Epithelial cell of prostate (primary cell): ENCODE measurements at regions not wholly inside any gene's neighbourhood (a gene's known extent, or its start where the extent isn't known, plus 50 kb on each side); places are given as distances from the start of the nearest gene placed in this dataset.
"Not testable (repeated sequence)": the region's sequence is repeated elsewhere in the genome, so short reads cannot be mapped to it uniquely, and the experiment has no call there.

ENCODE experiments used
- DNase-seq: peaks from one replicate; pipeline ENCODE4 v3.0.0-alpha.2; 2011; ENCODE audit warnings: low read depth, low spot score
- H3K27ac ChIP-seq: fragments of 450-650 bp; 2 replicates; pipeline ENCODE4 v1.5.1; 2017; ENCODE audit warnings: mild to moderate bottlenecking

DNA sequence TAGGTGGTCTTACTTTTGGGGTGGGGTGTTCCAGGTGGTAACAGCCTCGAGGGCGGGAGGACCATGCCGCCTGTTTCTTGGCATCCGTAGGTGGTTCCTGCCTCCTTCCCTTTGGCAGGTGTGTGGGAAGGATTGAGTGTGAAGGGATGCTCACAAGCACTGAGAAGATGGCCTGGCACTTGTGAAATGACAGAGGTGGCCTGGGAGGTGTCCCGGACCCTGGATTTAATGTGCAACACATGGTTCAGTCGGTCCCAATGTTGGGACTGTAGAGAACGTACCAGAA is 165.8 kb upstream of the FOXF1 start:
- DNase-seq: no peak
- H3K27ac ChIP-seq: no peak overlapping the region

DNA sequence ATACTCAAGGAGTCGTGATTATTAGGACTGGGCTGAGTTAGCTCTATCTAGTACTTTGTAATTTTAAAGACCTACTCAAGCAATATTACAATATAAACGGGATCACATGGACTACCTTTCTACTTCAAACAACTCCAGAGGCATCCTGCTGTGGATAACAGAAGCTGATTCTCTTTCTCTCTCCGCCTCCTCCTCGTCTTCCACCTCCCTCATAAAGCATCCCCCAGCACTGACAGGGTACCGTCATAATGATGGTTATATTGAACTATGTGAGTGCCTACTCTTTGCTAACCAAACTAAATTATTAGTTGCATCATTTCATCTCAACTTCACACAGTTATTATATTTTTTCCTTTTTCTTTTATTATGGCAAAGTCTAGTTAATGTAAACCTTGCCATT is 165.4 kb upstream of the FOXF1 start:
- no peak overlapping the region for H3K27ac ChIP-seq
- no peak for DNase-seq

DNA sequence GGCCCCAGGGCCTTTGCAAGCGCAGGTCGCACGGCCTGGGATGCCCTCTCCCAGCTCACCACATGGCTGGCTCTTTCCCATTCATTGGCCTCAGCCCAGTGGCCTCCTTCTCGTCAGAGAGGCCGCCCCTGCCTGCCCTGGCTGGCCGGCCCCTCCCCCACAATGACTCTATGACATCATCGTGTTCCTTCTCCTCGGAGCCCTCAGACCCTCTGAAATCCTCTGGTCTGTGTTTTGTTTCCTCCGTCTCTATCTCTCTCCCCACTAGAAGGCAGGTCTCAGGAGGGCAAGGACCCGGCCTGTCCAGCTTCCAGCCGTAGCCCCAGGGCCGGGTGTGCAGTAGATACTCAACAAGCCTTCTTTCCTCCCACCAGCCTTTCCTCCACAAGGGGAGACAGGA is 164.8 kb upstream of the FOXF1 start:
- no peak overlapping the region for H3K27ac ChIP-seq
- DNase-seq: no peak

DNA sequence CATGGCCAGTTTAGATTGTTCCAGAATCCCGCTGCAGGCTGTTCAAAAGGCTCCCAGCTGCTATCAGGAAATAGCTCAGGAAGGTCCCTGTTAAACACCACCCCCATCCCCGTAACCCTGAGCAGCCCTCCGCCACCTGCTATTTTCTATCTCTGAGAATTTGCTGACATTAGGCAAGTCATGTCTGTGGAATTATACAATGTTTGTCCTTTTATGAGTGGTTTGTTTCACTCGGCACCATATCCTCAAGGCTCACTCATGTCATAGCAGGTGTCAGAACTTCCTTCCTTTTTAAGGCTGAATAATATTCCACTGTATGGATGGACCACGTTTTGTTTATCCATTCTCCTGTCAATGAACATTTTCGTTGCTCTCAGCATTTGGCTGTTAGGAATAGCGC is 164.3 kb upstream of the FOXF1 start:
- H3K27ac ChIP-seq: no peak overlapping the region
- DNase-seq: no peak

DNA sequence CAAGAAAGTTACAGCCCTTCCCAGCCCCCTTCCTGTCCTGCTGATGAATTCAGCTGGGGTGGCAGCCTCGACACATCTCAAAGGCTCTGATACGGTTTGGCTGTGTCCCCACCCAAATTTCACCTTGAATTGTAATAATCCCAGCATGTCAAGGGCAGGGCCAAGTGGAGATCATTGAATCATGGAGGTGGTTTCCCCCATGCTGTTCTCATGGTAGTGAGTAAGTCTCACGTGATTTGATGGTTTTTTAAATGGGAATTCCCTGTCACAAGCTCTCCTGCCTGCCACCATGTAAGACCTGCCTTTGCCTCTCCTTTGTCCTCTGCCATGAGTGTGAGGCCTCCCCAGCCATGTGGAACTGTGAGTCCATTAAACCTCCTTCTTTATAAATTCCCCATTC is 163.2 kb upstream of the FOXF1 start:
- H3K27ac ChIP-seq: no peak overlapping the region
- no peak for DNase-seq

DNA sequence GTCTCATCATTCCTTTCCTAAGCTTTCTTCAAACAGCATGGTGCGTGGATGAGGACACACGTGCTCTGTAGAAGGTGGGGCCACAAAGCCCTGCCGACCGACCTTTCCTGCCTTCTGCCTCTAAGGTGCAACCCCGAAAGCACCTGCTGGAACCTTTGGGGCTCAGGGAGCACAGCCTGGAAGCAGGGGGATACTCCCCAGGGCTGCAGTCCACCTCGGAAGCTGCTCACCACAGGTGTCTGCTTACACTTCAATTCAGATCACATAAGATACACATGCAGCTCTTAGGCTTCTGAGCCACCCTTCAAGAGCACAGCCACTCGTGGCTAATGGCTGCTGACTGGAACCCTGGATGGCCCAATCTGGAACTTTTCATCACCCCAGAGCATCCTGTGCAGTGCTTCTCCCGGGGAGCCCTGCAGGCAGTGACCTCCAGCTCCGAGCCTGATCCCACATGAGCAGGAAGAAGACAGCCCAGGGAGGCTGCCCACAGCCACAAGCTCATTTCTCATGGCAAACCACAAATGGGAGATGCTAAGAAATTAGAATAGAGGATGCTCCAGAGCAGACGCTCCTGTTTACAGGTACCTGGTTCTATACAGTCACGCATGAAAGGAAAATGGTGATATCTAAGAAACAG is 162.3 kb upstream of the FOXF1 start:
- no peak overlapping the region for H3K27ac ChIP-seq
- DNase-seq: no peak

DNA sequence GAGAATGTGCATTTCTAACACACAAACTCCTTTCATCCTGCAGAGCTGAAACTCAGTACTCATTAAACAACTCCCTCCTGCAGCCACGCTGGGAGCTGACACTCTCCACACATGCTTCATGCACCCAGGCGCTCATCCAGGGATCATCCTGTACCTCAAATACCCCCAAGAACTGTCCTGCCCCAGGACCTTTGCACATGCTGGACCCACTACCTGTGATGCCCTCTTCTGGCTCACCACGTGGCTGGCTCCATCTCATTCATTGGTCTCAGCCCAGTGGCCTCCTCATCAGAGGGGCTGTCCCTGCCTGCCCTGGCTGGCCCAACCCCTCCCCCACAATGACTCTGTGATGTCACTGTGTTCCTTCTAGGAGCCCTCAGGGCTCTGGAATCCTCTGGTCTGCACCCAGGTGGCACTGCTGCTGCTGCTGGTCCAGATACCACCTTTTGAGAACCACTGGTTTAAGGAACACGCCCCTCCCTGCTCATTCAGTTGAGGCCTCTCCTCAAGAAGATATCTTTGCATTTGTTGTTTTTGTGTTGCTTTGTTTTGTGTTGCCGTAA is 160.9 kb upstream of the FOXF1 start:
- no peak overlapping the region for H3K27ac ChIP-seq
- DNase-seq: no peak

DNA sequence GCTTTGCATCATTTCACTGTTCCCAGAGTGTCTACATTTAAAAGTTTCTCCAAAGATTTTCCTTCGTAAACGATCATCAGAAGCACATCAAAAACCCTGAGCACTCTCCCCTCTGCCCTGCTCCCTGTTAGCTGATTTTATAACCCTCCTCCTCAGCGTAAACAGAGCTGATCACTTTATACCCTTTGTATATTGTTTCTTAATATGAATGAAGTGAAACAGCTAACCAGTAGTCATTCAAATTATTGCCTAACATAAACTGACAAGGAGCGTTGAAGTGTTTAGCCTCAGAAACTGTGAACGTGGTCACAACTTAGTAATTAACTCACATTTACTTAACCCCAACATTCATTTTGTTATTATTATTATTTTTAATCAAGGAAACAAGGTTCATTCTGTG is 160.0 kb upstream of the FOXF1 start:
- no peak for DNase-seq
- H3K27ac ChIP-seq: no peak overlapping the region

DNA sequence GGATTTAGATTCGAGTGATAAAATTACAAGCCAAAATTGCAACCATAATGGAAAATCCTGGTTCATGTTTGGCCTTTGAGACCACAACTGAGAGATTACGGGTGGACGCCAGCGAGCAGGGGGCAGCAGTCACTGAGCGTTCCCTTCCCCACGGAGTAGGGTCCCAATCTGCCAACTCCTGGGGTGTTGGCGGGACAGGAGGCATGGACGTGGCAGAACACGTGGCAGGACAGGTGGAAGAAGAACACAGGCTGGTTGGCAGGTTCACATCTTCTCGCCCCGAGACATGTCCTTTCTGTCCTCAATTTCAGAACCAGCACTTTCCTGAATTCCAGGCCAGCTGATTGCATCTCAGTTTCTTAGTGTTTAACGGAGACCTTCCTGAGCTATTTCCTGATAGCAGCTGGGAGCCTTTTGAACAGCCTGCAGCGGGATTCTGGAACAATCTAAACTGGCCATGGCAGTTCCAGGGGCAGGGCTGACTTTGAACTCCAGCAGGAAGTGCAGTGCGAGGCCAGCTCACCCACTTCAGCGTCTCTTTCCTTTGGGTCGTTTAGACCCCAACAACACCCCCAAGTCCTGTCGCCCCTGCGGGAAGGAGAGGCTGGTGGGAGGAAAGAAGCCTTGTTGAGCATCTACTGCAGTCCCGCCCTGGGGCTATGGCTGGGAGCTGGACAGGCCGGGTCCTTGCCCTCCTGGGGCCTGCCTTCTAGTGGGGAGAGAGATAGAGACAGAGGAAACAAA is 159.1 kb upstream of the FOXF1 start:
- no peak overlapping the region for H3K27ac ChIP-seq
- no peak for DNase-seq

DNA sequence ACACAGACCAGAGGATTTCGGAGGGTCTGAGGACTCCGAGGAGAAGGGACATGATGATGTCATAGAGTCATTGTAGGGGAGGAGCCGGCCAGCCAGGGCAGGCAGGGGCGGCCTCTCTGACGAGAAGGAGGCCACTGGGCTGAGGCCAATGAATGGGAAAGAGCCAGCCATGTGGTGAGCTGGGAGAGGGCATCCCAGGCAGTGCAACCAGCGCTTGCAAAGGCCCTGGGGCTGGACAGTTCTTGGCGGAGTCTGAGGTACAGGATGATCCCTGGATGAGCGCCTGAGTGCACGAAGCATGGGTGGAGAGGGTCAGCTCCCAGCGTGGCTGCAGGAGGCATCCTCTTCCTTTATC is 158.6 kb upstream of the FOXF1 start:
- H3K27ac ChIP-seq, DNase-seq: not testable (repeated sequence)

DNA sequence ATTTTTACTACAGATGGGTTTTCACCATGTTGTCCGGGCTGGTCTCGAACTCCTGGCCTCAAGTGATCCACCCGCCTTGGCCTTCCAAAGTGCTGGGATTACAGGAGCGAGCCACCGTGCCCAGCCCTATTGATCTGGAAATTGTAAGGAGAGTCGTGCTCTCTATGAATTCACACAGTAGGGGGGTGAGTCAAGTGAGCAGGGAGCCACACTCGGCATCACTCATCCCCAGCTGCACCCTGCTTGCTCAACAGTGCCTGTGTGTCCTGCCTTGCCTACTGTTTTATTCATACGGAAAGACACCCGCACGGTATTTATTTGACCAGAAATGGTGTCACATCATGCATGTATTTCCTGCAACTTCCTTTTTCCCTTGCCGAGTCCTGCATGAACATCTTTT is 157.2 kb upstream of the FOXF1 start:
- H3K27ac ChIP-seq: no peak overlapping the region
- no peak for DNase-seq

DNA sequence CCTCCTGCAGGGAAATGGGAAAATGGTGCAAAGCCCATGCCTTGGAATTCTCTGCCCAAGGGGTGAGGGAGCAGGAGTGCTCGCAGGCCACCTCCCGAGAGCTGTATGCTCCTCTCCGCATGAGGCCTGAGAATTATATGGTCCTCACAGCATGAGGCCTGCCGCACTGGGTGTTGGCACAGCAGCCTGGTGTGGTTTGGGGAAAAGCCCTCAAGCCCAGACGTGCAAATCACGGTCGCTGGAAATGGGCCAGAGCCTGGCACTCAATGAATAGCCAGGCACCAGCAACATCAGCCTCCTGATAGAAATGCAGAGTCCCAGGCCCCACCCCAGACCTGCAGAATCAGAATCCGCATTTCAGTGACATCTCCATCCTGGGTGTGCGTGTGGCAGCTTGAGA is 156.4 kb upstream of the FOXF1 start:
- no peak for DNase-seq
- no peak overlapping the region for H3K27ac ChIP-seq

DNA sequence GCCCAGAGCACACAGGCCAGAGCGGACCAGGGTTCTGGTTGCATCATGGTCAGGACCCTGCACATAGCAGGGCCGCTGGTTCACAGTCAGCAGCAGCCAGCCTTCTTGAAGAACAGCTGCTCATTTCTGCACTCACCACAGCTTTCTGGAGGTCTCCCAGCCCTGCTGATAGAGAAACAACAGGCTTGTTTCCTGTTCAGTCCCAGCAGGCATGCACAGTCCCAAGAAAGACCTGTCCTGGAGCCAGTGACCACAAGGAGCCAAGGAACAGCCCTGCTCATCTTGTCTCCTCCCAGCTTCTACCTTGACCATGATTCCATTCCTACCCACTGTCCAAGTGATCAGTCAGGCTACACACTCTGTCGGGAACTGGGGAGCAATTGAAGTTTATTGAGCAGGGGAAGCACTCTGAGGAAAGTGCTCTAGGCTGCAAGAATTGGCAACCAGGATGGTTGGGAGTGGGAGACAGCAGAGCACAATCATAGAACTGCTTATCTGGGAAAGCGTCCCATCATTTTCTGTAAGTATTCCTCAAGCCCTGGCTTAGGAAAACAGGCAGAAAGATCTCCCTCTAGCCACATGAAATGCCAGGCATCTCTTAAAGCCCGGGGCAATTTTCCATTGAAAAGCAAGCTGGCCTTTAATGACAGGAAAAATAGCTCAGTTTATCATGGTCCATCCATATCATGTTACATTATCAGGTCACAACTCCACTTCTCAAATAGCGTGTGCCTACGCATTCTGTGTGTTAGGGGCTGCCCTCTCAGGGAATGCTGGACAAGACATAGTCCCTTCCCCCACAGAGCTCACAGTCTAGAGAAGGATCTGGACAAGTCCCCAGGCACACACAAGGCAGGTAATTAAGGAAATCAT is 155.4 kb upstream of the FOXF1 start:
- H3K27ac ChIP-seq: no peak overlapping the region
- no peak for DNase-seq

DNA sequence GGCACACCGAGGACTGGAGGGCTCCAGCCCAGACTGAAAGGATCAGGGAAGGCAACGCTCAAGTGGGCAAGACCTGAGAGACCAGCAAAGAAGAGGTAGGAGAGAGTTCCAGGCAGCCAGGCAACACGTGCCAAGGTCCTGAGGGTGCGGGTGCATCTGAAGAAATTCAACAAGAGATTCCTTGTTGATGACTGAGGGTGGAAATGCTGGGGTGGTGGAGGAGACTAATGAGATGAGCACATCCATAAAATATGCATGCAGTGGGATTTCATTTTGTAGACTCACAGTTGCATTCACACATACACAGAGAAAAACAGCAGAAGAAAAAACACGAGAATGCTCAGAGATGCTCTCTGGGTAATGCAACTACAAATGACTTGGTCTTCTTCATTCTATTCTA is 154.8 kb upstream of the FOXF1 start:
- H3K27ac ChIP-seq: no peak overlapping the region
- DNase-seq: no peak

DNA sequence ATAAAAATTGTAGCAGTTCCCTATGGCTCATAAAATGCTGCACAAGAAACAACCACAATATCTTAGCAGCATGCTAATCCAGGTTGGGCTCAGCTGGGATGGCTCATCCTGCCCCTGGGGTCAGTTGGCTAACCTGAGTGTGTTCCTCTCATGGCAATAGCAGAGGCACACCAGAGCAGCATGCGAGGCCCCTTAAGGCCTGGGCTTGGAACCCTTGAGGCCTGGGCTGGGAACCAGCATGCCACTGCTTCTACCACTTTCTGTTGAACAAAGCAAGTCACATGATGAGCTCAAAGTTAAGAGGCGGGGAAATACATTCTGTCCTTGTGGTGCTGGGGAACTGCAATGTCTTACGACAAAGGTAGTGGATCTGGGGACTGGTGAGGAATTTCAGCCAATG is 154.4 kb upstream of the FOXF1 start:
- no peak overlapping the region for H3K27ac ChIP-seq
- DNase-seq: no peak

DNA sequence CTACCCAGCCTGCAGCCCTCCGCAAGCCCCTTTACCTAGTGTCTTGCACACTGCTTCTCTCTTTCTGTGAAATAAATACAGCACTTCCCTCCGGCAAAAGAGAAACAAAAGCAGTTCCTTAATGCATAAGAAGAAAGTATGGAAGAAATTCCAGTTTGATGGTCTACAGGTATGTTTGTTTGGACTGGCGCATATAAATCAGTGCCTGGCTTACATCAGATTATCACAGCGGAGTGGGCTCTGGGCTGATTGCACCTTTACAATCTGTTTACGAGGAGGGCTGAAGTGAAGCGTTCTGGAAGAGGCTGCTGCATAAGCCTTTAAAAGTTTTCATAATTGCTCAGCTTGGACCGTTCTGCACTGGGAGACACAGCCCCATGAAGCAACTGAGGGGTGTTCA is 153.5 kb upstream of the FOXF1 start:
- no peak for DNase-seq
- no peak overlapping the region for H3K27ac ChIP-seq

DNA sequence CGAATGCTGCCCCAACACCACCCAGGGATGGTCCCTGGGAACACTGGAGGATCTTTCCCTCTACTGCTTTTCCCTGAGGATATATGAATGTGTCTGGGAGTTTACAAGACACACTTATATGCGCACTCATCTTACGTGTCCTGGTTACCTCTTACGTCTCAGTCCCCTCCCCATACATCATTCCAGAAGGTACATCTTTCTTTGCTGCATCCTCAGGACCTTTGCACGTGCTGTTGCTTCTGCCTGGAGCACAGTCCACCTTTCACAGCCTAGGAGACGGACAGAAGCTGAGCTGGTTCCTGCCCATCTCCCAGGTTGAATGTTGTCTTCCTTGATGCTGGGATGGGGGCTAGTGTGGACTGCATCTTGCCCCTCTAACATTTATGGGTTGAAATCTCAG is 153.0 kb upstream of the FOXF1 start:
- no peak for DNase-seq
- H3K27ac ChIP-seq: no peak overlapping the region

DNA sequence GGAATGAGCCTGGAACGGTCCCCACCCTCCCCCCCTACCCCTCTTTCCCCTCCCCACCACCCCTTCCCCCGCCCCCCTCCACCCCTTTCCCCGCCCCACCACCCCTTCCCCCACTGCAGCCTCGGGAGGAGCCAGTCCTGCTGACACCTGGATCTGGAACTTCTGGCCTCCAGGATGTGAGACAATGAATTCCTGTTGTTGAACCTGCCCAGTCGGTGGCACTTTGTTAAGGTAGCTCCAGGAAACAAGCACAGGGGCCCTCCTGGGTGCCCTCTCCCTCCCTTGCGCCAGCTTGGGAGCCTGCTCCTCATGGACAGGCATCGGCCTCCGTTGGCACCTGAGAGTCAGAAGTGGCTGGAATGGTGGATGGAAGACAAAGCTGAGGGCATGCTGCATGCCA is 152.4 kb upstream of the FOXF1 start:
- H3K27ac ChIP-seq: no peak overlapping the region
- DNase-seq: no peak

DNA sequence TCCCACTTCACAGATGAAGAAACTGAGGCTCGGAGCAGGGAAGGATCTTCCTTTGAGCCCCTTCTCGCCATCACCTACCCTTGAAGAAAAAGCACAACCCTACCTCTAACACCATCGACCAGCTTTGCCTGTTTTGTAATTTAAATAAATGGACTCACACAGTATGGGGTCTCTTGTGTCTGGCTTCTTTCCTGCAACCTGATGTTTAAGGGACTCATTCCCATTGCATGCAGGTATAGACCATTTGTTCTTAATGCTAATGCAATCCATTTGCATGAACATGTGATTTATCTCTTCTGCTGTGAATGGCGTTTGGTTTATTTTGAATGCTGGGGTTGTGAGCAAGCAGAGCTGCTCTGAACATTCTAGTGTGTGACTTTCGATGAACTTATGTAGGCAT is 150.8 kb upstream of the FOXF1 start:
- no peak for DNase-seq
- no peak overlapping the region for H3K27ac ChIP-seq

DNA sequence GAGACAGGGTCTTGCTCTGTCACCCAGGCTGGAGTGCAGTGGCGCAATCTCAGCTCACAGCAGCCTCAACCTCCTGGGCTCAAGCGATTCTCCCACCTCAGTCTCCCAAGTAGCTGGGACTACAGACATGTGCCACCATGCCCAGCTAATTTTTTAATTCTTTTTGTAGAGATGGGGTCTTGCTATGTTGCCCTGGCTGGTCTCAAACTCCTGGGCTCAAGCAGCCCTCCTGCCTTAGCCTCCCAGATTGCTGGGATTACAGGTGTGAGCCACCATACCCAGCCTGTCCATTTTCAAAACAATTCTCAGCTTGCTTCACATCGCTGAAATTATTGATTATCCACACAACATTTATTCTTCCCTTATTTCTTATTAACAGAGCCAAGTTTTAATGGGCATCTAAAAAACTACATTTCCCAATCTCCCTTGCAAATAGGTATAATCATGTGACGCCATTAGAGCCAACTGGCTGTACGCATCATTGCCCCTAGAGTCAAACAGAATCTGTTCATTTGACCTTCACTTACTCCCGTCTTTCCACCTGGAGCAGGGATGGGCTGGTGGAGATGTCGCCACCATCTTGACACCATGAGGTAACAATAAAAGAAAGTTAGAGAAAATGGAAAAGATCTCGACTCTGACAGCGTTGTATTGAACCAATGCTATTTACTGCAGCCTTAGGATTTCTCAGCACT is 148.0 kb upstream of the FOXF1 start:
- no peak overlapping the region for H3K27ac ChIP-seq
- no peak for DNase-seq

DNA sequence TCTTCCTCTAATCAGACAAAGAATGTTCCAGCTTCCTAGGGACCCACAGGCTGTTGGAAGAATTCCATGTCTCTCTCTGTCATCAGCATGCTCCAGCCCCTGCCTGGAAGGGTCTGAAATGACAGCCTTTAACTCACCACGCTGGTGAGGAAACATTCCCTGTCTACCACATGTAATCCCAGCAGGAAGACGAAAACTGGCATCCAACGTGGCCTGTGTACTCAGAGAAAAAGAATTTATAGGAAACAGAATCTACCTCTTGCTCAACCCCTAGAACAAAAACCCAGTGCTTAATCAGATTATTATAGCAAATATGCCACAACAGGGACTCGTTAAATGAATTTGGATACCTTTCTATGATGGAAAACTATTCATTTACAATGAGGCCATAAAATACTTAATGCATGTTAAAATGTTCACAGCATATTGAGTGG is 147.3 kb upstream of the FOXF1 start:
- H3K27ac ChIP-seq: no peak overlapping the region
- DNase-seq: no peak
